Neural progenitor cell (in vitro differentiated cells): ENCODE measurements at regions not wholly inside any gene's neighbourhood (a gene's known extent, or its start where the extent isn't known, plus 50 kb on each side); places are given as distances from the start of the nearest gene placed in this dataset.

Source experiments
- EZH2phosphoT487 ChIP-seq: fragments of 200-600 bp; sonication (generic); IDR thresholded peaks from 2 replicates; pipeline ENCODE4 v1.6.1; 2017; ENCODE audit warnings: antibody characterized with exemption
- TF ChIP-seq, protein P1 (sequence below): fragments of 200-600 bp; sonication (generic); IDR thresholded peaks from 2 replicates; pipeline ENCODE4 v1.5.1; 2017; ENCODE audit warnings: antibody characterized with exemption, mild to moderate bottlenecking

DNA sequence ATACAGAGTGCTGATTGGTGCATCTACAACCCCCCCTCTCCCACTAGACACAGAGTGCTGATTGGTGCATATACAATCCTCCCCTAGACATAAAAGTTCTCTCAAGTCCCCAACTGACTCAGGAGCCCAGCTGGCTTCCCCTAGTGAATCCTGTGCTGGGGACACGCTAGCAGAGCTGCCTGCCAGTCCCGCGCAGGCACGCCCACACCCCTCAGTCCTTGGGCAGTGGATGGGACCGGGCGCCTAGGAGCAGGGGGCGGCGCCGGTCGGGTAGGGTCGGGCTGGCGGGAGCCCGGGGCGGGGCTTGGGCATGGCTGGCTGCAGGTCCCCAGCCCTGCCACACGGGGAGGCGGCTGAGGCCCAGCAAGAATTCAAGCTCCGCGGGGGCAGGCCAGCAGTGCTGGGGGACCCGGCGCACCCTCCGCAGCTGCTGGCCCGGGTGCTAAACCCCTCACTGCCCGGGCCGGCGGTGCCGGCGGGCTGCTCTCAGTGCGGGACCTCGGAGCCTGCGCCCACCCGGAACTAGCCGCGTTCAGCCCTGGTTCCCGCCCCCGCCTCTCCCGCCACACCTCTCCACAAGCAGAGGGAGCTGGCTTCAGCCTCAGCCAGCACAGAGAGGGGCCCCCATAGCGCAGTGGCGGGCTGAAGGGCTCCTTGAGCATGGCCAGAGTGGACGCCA, 64.3 kb upstream of the DDHD1 start:
- TF ChIP-seq, protein P1, sequence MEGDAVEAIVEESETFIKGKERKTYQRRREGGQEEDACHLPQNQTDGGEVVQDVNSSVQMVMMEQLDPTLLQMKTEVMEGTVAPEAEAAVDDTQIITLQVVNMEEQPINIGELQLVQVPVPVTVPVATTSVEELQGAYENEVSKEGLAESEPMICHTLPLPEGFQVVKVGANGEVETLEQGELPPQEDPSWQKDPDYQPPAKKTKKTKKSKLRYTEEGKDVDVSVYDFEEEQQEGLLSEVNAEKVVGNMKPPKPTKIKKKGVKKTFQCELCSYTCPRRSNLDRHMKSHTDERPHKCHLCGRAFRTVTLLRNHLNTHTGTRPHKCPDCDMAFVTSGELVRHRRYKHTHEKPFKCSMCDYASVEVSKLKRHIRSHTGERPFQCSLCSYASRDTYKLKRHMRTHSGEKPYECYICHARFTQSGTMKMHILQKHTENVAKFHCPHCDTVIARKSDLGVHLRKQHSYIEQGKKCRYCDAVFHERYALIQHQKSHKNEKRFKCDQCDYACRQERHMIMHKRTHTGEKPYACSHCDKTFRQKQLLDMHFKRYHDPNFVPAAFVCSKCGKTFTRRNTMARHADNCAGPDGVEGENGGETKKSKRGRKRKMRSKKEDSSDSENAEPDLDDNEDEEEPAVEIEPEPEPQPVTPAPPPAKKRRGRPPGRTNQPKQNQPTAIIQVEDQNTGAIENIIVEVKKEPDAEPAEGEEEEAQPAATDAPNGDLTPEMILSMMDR = peak; percentile 54
- no peak for TF ChIP-seq EZH2phosphoT487
